ENCODE measurements at regions not wholly inside any gene's neighbourhood (a gene's known extent, or its start where the extent isn't known, plus 50 kb on each side); places are given as distances from the start of the nearest gene placed in this dataset.

- TF ChIP-seq CTCF (IDR thresholded peaks at IDR 0.05; ENCODE audit: low read depth, low read length) (no peak), EZH2phosphoT487 (IDR thresholded peaks at IDR 0.05; ENCODE audit: low read depth) (no peak)
These were observed 1539.4 kb downstream of the EFNB2 start for GRCh38 chr13:104996022-104996421.

Measured in OCI-LY3 (cell line).